ENCODE measurements at regions not wholly inside any gene's neighbourhood (a gene's known extent, or its start where the extent isn't known, plus 50 kb on each side); places are given as distances from the start of the nearest gene placed in this dataset.

DNA sequence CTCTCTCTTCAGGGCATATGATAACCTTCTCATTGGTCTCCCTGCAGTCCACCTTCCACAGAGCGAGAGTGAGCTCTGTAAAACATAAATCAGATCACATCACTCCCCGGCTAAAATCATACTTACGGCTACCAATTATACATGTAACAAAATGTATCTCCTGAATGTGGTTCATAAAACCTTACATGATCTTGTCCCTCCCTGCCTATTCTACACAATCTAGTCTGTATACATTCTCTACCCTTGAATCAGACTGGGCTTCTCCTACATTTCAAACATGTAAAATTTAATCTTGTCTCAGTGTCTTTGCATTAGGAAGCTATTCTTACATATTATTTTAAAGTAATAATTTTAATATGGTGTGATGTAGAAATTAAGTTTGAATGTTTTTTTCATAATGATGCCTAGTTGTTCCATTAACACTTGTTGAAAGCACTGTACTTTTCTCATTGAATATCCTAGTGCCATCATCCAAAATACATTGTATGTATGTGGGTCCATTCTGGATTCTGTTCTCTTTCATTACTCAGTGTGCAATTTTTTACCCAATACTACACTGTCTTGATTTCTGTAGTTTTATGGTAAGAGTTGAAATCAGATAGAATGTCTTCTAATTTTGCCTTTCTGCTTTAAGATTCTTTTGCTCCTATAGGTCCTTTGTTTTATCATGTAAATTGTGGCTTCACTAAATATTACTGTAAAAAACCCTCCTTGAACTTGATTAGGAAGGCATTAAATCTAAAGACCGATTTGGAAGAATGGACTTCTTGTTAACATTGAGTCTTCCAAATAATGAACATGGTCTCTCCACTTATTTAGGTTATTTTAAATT is 403.3 kb upstream of the EPHA7 start:
- TF ChIP-seq, protein P1, sequence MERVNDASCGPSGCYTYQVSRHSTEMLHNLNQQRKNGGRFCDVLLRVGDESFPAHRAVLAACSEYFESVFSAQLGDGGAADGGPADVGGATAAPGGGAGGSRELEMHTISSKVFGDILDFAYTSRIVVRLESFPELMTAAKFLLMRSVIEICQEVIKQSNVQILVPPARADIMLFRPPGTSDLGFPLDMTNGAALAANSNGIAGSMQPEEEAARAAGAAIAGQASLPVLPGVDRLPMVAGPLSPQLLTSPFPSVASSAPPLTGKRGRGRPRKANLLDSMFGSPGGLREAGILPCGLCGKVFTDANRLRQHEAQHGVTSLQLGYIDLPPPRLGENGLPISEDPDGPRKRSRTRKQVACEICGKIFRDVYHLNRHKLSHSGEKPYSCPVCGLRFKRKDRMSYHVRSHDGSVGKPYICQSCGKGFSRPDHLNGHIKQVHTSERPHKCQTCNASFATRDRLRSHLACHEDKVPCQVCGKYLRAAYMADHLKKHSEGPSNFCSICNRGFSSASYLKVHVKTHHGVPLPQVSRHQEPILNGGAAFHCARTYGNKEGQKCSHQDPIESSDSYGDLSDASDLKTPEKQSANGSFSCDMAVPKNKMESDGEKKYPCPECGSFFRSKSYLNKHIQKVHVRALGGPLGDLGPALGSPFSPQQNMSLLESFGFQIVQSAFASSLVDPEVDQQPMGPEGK (CRISPR knock-in tag; IDR thresholded peaks at IDR 0.05; ENCODE audit: borderline replicate concordance): no peak
- TF ChIP-seq, protein P2, sequence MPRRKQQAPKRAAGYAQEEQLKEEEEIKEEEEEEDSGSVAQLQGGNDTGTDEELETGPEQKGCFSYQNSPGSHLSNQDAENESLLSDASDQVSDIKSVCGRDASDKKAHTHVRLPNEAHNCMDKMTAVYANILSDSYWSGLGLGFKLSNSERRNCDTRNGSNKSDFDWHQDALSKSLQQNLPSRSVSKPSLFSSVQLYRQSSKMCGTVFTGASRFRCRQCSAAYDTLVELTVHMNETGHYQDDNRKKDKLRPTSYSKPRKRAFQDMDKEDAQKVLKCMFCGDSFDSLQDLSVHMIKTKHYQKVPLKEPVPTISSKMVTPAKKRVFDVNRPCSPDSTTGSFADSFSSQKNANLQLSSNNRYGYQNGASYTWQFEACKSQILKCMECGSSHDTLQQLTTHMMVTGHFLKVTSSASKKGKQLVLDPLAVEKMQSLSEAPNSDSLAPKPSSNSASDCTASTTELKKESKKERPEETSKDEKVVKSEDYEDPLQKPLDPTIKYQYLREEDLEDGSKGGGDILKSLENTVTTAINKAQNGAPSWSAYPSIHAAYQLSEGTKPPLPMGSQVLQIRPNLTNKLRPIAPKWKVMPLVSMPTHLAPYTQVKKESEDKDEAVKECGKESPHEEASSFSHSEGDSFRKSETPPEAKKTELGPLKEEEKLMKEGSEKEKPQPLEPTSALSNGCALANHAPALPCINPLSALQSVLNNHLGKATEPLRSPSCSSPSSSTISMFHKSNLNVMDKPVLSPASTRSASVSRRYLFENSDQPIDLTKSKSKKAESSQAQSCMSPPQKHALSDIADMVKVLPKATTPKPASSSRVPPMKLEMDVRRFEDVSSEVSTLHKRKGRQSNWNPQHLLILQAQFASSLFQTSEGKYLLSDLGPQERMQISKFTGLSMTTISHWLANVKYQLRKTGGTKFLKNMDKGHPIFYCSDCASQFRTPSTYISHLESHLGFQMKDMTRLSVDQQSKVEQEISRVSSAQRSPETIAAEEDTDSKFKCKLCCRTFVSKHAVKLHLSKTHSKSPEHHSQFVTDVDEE (CRISPR knock-in tag; IDR thresholded peaks at IDR 0.05): no peak
- no peak for TF ChIP-seq ZFP30 (CRISPR knock-in tag; IDR thresholded peaks at IDR 0.05)
- no peak for TF ChIP-seq CREB5 (CRISPR knock-in tag; IDR thresholded peaks at IDR 0.05; ENCODE audit: low read depth)
- TF ChIP-seq ZNF70 (CRISPR knock-in tag; IDR thresholded peaks at IDR 0.05): no peak
- no peak for TF ChIP-seq ISL1 (CRISPR knock-in tag; IDR thresholded peaks at IDR 0.05)
- TF ChIP-seq ZC3H10 (CRISPR knock-in tag; IDR thresholded peaks at IDR 0.05): no peak
- TF ChIP-seq RARB (CRISPR knock-in tag; IDR thresholded peaks at IDR 0.05): no peak
- no peak for TF ChIP-seq ESRRG (CRISPR knock-in tag; IDR thresholded peaks at IDR 0.05)
- TF ChIP-seq PPARA (CRISPR knock-in tag; IDR thresholded peaks at IDR 0.05; ENCODE audit: borderline replicate concordance): no peak
- no peak for TF ChIP-seq ARNTL (CRISPR knock-in tag; IDR thresholded peaks at IDR 0.05; ENCODE audit: borderline replicate concordance, low read depth)
- no peak for TF ChIP-seq TCF4 (CRISPR knock-in tag; IDR thresholded peaks at IDR 0.05; ENCODE audit: borderline replicate concordance)
- TF ChIP-seq ZNF565 (CRISPR knock-in tag; conservative IDR thresholded peaks at IDR 0.05; ENCODE audit: low read depth): no peak
- TF ChIP-seq OSR1 (CRISPR knock-in tag; IDR thresholded peaks at IDR 0.05): no peak
- no peak for TF ChIP-seq SNAI2 (CRISPR knock-in tag; IDR thresholded peaks at IDR 0.05)
- no peak for TF ChIP-seq GLIS3 (CRISPR knock-in tag; IDR thresholded peaks at IDR 0.05)
- no peak for ATAC-seq

DNA sequence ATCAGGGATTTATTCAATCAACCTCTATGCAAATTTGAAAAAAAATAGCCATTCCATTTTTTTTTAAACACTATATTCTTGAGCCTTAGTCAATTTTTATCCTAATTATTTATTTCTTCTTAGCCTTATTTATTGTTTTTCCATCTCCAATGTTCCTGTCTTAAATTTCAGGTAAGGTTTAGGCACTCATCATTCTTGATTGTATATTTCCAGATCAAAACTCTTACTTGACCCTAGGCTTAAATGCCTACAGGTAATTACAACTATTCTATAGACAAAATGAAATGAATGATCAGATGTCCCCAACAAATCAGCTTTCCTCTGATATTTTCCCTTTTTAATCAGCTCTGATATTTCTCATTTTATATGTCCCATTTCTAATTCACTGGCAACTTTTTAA is 402.6 kb upstream of the EPHA7 start:
- ATAC-seq: no peak
- TF ChIP-seq OSR1 (CRISPR knock-in tag; IDR thresholded peaks at IDR 0.05): no peak
- TF ChIP-seq, protein P2 (CRISPR knock-in tag; IDR thresholded peaks at IDR 0.05): no peak
- no peak for TF ChIP-seq BACH2 (CRISPR knock-in tag; IDR thresholded peaks at IDR 0.05; ENCODE audit: borderline replicate concordance)
- TF ChIP-seq GLIS3 (CRISPR knock-in tag; IDR thresholded peaks at IDR 0.05): no peak
- TF ChIP-seq PPARA (CRISPR knock-in tag; IDR thresholded peaks at IDR 0.05; ENCODE audit: borderline replicate concordance): no peak
- TF ChIP-seq, protein P3, sequence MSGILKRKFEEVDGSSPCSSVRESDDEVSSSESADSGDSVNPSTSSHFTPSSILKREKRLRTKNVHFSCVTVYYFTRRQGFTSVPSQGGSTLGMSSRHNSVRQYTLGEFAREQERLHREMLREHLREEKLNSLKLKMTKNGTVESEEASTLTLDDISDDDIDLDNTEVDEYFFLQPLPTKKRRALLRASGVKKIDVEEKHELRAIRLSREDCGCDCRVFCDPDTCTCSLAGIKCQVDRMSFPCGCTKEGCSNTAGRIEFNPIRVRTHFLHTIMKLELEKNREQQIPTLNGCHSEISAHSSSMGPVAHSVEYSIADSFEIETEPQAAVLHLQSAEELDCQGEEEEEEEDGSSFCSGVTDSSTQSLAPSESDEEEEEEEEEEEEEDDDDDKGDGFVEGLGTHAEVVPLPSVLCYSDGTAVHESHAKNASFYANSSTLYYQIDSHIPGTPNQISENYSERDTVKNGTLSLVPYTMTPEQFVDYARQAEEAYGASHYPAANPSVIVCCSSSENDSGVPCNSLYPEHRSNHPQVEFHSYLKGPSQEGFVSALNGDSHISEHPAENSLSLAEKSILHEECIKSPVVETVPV (CRISPR knock-in tag; IDR thresholded peaks at IDR 0.05): no peak
- no peak for TF ChIP-seq TOX (CRISPR knock-in tag; IDR thresholded peaks at IDR 0.05; ENCODE audit: borderline replicate concordance)
- no peak for TF ChIP-seq ZC3H10 (CRISPR knock-in tag; IDR thresholded peaks at IDR 0.05)
- no peak for TF ChIP-seq POU6F1 (CRISPR knock-in tag; IDR thresholded peaks at IDR 0.05; ENCODE audit: borderline replicate concordance, low read depth)
- no peak for TF ChIP-seq SNAI2 (CRISPR knock-in tag; IDR thresholded peaks at IDR 0.05)

Data from SK-N-SH treated with all-trans-retinoic acid at 6 μM for 48 hours (cell line).